ENCODE measurements at regions not wholly inside any gene's neighbourhood (a gene's known extent, or its start where the extent isn't known, plus 50 kb on each side); places are given as distances from the start of the nearest gene placed in this dataset.
A peak's percentile ranks its signal among the peaks of the same experiment; 100 is the strongest.

DNA sequence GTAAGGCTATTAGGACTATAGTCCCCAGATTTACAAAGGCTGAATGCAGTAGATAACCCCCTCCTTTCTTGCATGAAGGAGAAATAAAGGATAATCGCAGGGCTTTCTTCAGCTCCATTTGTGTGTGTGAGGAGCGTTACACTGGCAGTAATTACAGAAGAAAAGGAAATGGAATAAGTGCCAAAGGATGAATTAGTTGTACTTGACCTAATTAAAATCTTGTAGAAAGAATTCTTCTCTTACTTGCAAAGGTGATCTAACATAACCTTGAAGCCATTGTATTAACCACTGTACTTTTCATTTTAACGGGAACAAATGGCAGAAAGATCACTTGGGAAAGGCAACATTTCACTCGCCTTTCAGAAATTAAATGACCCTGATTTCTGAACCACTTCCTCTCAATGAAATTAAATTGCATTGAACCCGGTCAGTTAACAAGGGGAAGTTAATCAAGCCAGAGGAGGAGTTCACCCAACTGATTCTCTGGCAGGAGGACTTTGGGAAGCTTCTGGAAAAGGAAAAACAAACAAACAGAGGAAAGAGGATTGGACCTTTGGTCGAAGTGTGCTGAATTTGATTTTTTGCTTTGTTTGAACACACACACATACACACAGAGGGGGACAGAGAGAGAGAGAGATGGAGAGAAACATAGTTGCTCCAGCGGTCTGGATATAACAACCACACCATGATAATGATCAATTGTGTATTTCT, 90.6 kb downstream of the GP2 start:
- FAIRE-seq, result no peak
- Histone ChIP-seq H3K36me3 (replicated peaks in 1 of 2; ENCODE audit: control insufficient read depth in 1 of 2, insufficient read depth in 2 of 2, low read length in 2 of 2) (no peaks in the 10 kb centered on the region), H3K4me2 (ENCODE audit: low read depth, low read length) (no peak overlapping the region), H4K20me1 (ENCODE audit: insufficient read depth, low read length) (no peaks in the 10 kb centered on the region), H3K27ac (ENCODE audit: extremely low read length, insufficient read depth, low read length) (no peak overlapping the region), H2AFZ (ENCODE audit: low read length) (no peak overlapping the region), H3K27me3 (ENCODE audit: control insufficient read depth in 1 of 2, insufficient read depth in 2 of 2, low read length in 2 of 2) (peaks cover 0 to 24% of the 10 kb centered on the region in 2 experiments; a peak in 3 of 5 replicates), H3K4me3 (replicated peaks in 1 of 3; ENCODE audit: insufficient read depth in 1 of 3, low read depth in 2 of 3, low read length in 3 of 3) (no peak overlapping the region), H3K9me3 (ENCODE audit: low read length) (no peaks in the 10 kb centered on the region), H3K79me2 (ENCODE audit: insufficient read depth, low read length) (no peaks in the 10 kb centered on the region), H3K4me1 (ENCODE audit: insufficient read depth, low read length) (peaks cover 9% of the 10 kb centered on the region; the same call in 1 of the 2 replicates), H3K9ac (ENCODE audit: insufficient read depth, low read depth, low read length) (no peak overlapping the region)
- no TSS peak for BruUV-seq (replicated peaks)
- no peak for TF ChIP-seq EP300 (IDR thresholded peaks at IDR 0.05; ENCODE audit: low read depth in 2 of 2, low read length in 2 of 2)
- no peak for TF ChIP-seq EP300 (CRISPR knock-in tag; IDR thresholded peaks at IDR 0.05; ENCODE audit: borderline replicate concordance)
- TF ChIP-seq HNF4A (CRISPR knock-in tag; IDR thresholded peaks at IDR 0.05), result peak; percentile 12; the same call in 1 of the 2 replicates
- TF ChIP-seq PAXIP1 (CRISPR knock-in tag; conservative IDR thresholded peaks at IDR 0.05), result 0 out of 2 replicates have a peak, but pooled peaks have one; percentile 21
- peak; percentile 64 for TF ChIP-seq ZNF263 (CRISPR knock-in tag; IDR thresholded peaks at IDR 0.05)
- ChIA-PET POLR2A (no interaction called here), CTCF (ENCODE audit: low intra/inter-chr PET ratio, low total read pairs) (no interaction called here)
- WGBS (ENCODE audit: low lambda C conversion rate), result 10% methylated on average over 7 of the region's 7 CpGs
- in situ Hi-C loops (cut with HindIII; ENCODE audit: extremely low pct_ligation_motif_present, low pct_unique_long_range_greater_than_20kb), result no loop called here
- no peak for ATAC-seq
- intact Hi-C loops (cut with micrococcal nuclease; ENCODE audit: unreplicated experiment), result no loop called here
- no peak for DNase-seq (ENCODE audit: low spot score)
